RWPE2 (cell line): ENCODE measurements at regions not wholly inside any gene's neighbourhood (a gene's known extent, or its start where the extent isn't known, plus 50 kb on each side); places are given as distances from the start of the nearest gene placed in this dataset.

Source experiments
- ATAC-seq: fragments of 200-7000 bp; cut with Tn5 transposase; 3 replicates; pipeline ENCODE4 v1.9.1; 2021; ENCODE audit warnings: low read depth
- DNase-seq: peaks from one replicate; pipeline ENCODE4 v3.0.0-alpha.2; 2020; ENCODE audit warnings: low spot score
- H3K27ac ChIP-seq: fragments of 450-650 bp; 2 replicates; pipeline ENCODE4 v1.5.1; 2017; ENCODE audit warnings: mild to moderate bottlenecking; ENCODE audit not compliant: poor library complexity, severe bottlenecking
- H3K27me3 ChIP-seq: fragments of 250-450 bp; sonication (Bioruptor Pico); 2 replicates; pipeline ENCODE4 v1.5.1; 2021; ENCODE audit warnings: mild to moderate bottlenecking, moderate library complexity; ENCODE audit not compliant: insufficient read depth, poor library complexity, severe bottlenecking
- H3K36me3 ChIP-seq: fragments of 250-450 bp; sonication (Bioruptor Pico); 2 replicates; pipeline ENCODE4 v1.5.1; 2020; ENCODE audit warnings: low read depth, mild to moderate bottlenecking, moderate library complexity
- H3K4me1 ChIP-seq: fragments of 250-450 bp; sonication (Bioruptor Pico); 2 replicates; pipeline ENCODE4 v1.5.1; 2021; ENCODE audit warnings: mild to moderate bottlenecking, moderate library complexity; ENCODE audit not compliant: insufficient read depth, poor library complexity, severe bottlenecking
- H3K4me3 ChIP-seq: fragments of 250-450 bp; sonication (Bioruptor Pico); 2 replicates; pipeline ENCODE4 v1.5.1; 2021; ENCODE audit warnings: mild to moderate bottlenecking, moderate library complexity; ENCODE audit not compliant: severe bottlenecking
- H3K9me3 ChIP-seq: fragments of 250-450 bp; sonication (Bioruptor Pico); 2 replicates; pipeline ENCODE4 v1.5.1; 2021; ENCODE audit warnings: mild to moderate bottlenecking, moderate library complexity; ENCODE audit not compliant: severe bottlenecking
- TF ChIP-seq, protein P1 (sequence below): fragments of 450-650 bp; IDR thresholded peaks from one replicate; pipeline ENCODE4 v1.5.1; 2017; ENCODE audit warnings: mild to moderate bottlenecking, moderate library complexity; ENCODE audit not compliant: poor library complexity, severe bottlenecking

DNA sequence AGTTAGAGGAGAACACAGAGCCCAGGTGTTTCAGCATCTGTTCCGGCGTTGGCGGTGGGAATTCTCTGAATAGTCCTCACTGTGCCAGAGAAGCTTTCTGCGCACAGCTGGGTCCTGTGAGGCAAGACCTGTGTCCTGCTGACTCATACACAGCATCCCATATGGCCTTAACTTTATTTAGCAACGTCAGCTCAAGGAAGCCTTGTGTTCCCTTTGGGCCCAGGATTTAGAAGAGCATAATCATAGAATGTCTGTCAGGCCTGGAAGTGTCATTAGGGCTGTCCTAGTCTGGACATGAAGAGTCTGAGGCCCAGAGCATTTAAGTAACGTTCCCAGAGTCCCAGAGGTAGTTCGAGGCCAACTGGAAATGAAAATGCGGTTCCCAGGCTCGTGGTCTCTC is 188.6 kb upstream of the DMRT1 start:
- Histone ChIP-seq H3K4me3 (no peak overlapping the region), H3K27me3 (no peaks in the 10 kb centered on the region), H3K4me1 (peaks cover 18% of the 10 kb centered on the region), H3K36me3 (no peaks in the 10 kb centered on the region), H3K9me3 (no peaks in the 10 kb centered on the region), H3K27ac (no peak overlapping the region)
- TF ChIP-seq, protein P1, sequence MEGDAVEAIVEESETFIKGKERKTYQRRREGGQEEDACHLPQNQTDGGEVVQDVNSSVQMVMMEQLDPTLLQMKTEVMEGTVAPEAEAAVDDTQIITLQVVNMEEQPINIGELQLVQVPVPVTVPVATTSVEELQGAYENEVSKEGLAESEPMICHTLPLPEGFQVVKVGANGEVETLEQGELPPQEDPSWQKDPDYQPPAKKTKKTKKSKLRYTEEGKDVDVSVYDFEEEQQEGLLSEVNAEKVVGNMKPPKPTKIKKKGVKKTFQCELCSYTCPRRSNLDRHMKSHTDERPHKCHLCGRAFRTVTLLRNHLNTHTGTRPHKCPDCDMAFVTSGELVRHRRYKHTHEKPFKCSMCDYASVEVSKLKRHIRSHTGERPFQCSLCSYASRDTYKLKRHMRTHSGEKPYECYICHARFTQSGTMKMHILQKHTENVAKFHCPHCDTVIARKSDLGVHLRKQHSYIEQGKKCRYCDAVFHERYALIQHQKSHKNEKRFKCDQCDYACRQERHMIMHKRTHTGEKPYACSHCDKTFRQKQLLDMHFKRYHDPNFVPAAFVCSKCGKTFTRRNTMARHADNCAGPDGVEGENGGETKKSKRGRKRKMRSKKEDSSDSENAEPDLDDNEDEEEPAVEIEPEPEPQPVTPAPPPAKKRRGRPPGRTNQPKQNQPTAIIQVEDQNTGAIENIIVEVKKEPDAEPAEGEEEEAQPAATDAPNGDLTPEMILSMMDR = no peak
- no peak for DNase-seq
- ATAC-seq = no peak

DNA sequence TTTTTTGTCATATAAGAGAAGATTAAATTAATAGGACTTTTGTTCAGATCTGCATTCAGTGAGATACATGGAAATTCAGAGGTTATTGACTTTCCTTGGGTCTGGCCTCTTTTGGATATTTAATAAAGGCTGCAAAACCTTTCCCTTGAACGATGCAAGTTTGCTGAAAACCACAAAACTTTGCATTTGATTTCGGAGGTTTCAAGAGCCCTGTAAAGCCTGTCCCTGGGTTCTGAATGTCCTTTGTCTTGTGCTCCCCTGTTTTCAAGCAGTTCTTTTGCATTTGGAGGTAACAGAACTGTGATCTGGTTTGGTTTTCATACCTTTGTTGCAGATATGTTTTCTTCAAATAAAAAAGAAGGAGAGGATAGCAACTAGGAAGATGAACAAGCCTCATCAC is 188.1 kb upstream of the DMRT1 start:
- no peaks in the 10 kb centered on the region for H3K9me3 ChIP-seq
- H3K27ac ChIP-seq = no peak overlapping the region
- H3K36me3 ChIP-seq = no peaks in the 10 kb centered on the region
- ATAC-seq = no peak
- H3K27me3 ChIP-seq = no peaks in the 10 kb centered on the region
- H3K4me1 ChIP-seq = peaks cover 16% of the 10 kb centered on the region
- H3K4me3 ChIP-seq = no peak overlapping the region
- TF ChIP-seq, protein P1 = no peak
- no peak for DNase-seq

DNA sequence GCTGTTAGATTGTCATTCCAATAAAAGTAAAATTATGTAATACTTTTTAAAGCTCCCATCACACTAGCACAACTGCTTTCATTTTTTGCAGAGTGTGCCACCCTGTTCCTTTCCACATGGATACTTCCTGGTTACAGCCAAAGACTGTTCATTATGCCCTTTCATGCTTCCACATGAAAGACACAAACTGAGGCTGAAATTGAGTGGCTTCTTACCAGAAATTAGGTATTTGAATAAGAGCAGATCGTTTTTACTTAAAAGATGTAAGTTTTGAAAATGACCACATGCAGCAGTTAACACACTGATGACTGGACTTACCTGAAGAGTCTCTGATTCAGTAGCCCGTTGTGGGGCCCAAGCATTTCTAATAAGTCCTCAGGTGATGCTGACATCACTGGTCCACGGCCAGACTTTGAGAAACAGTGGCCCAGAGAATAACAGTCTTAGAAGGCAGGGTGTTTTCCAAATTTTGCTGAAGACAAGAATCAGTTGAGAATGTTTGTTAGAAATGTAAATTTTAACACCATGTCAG is 187.6 kb upstream of the DMRT1 start:
- no peaks in the 10 kb centered on the region for H3K9me3 ChIP-seq
- TF ChIP-seq, protein P1 = no peak
- no peaks in the 10 kb centered on the region for H3K36me3 ChIP-seq
- H3K4me3 ChIP-seq = no peak overlapping the region
- peaks cover 13% of the 10 kb centered on the region for H3K4me1 ChIP-seq
- ATAC-seq = no peak
- DNase-seq = no peak
- H3K27me3 ChIP-seq = no peaks in the 10 kb centered on the region
- no peak overlapping the region for H3K27ac ChIP-seq

DNA sequence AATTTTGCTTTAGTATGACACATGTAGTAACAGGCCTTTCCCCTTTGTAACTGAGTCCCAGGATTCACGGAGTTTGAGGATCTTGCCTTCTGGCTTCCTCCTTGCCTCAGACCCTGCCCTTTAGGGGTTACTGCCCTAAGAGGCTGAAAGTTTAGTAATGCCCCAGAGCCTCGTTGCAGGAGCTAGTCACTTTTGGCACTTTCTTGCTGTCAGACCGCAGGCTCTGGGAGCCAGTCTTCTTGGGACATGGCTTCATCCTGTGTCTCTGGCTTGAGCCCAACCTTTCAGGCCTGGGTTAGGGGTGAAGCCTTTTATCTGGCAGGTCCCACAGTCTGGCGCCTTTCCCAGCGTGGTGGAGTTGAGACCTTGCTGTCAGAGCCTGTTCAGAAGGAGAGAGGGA is 185.6 kb upstream of the DMRT1 start:
- no peaks in the 10 kb centered on the region for H3K36me3 ChIP-seq
- TF ChIP-seq, protein P1 = no peak
- ATAC-seq = no peak
- H3K4me1 ChIP-seq = peaks cover 3% of the 10 kb centered on the region
- no peak overlapping the region for H3K4me3 ChIP-seq
- H3K27ac ChIP-seq = no peak overlapping the region
- DNase-seq = no peak
- no peaks in the 10 kb centered on the region for H3K27me3 ChIP-seq
- no peaks in the 10 kb centered on the region for H3K9me3 ChIP-seq

DNA sequence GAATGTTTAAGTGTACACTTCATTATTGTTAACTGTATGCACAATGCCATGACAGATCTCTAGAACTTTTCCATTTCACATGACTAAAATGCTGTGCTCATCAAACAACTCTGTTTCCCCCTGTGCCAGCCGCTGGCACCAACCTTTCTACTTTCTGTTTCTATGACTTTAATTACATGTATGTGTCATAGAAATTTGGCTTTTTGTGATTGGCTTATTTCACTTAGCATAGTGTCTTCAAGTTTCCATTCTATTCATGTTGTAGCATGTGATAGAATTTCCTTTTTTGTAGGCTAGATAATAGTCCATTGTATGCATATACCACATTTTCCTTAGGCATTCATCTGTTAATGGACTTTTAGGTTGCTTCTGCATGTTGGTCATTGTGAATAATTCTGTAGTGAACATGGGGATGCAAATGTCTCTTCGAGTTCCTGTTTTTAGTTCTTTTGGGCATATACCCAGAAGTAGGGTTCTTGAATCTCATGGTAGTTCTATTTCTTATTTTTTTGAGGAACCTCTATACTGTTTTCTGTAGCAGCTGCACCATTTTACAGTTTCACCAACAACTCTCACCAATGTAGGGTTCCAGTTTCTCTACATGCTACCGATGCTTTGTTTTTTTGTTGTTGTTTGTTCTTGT is 184.4 kb upstream of the DMRT1 start:
- Histone ChIP-seq H3K36me3 (no peaks in the 10 kb centered on the region), H3K27me3 (no peaks in the 10 kb centered on the region), H3K4me3 (no peak overlapping the region), H3K27ac (no peak overlapping the region), H3K9me3 (no peaks in the 10 kb centered on the region), H3K4me1 (peaks cover 3% of the 10 kb centered on the region)
- ATAC-seq (peak; percentile 29; the same call in 1 of the 3 replicates), DNase-seq (no peak)
- TF ChIP-seq, protein P1 = no peak
